HK-2 (cell line): ENCODE measurements at regions not wholly inside any gene's neighbourhood (a gene's known extent, or its start where the extent isn't known, plus 50 kb on each side); places are given as distances from the start of the nearest gene placed in this dataset.

Experiments
- DNase-seq: peaks from one replicate; pipeline ENCODE4 v3.0.0-alpha.2; 2018; ENCODE audit not compliant: unreplicated experiment

DNA sequence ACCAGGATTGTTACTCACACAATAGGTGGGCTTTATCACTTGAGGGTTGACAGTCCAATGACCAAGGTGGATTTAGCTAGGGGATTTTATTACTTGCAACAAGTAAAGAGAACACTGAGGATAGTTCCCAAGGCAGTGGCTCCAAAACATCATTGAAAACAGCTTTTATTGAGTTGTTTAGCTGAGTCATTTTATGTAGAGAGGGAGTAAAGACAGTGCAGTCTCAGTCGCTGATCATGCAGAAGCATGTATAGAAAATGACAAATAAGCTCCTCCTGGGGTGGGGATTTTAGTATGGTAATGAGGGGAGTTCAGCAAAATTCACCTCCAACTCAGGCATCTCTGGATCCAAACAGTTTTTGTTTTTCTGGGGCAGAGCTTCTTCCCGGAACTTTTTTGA lies 163.0 kb upstream of the CCDC179 start:
- no peak for DNase-seq

GRCh38 chr11:23041001-23041503 lies 180.8 kb upstream of the CCDC179 start:
- no peak for DNase-seq

GRCh38 chr11:23058656-23059055 lies 198.4 kb upstream of the CCDC179 start:
- DNase-seq: no peak

- DNase-seq: no peak
These were observed 203.0 kb upstream of the CCDC179 start for GRCh38 chr11:23063276-23063675.

- no peak for DNase-seq
These were observed 218.2 kb upstream of the CCDC179 start for GRCh38 chr11:23078289-23078971.

- DNase-seq: no peak
These were observed 219.1 kb upstream of the CCDC179 start for GRCh38 chr11:23079382-23079813.

- DNase-seq: no peak
These were observed 227.1 kb upstream of the CCDC179 start for GRCh38 chr11:23087407-23087806.

DNA sequence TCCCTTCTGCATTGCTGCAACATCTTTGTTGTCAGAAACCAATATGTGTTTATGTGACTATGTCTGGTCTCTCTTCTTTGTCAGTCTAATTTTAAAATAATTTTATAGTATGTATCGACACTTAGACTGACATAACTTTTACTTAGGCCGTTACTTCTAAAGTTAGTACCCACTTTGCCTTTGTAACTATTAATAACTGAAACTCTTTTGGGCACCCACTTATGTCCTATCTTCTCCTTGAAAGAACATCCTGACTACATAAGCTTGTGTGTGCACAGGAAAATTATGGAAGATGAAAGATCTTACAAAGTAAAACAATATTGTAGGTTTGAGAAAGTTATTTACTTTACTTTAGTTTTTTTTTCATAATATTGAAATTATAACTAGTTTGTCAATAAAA lies 230.4 kb upstream of the CCDC179 start:
- no peak for DNase-seq

- DNase-seq: no peak
These were observed 235.4 kb upstream of the CCDC179 start for GRCh38 chr11:23095650-23096189.

DNA sequence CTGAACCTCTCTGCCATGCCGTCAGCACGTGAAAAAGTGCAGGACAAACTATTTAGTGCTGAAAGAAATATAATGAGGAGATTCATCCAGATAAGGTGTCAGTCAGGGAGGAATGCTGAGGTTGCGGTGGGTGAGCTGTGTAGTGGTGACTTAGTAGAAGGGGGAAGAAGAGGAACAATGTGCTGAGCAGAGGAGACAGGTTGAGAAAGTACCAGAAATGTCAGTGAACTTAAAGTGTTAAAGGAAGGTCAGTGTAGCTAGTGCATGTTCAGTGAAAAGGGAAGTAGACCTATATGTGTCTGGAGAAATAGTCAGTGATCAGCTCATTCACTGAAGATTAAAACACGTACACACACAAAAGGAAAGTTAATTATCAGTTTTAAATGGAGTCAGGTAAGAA lies 237.6 kb upstream of the CCDC179 start:
- DNase-seq: no peak

GRCh38 chr11:23099256-23099655 lies 239.0 kb upstream of the CCDC179 start:
- no peak for DNase-seq

DNA sequence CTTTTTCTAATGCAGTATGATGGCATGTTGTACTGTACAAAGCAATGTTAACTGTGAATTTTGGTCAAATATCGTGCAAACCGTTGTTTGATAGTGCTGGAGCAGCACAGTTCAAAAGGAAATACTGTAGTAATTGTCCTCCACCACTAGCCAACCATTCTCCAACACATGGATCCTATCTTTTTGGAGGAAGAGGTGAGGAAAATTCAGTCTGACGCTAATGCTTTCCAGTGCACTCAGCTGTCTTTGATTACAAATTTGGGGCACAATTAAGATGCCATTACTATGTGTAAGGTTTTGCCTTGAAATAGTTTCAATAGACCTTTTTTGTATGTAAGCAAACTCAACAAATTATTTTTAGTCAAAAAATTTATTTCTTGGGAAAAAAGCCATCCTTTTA lies 240.5 kb upstream of the CCDC179 start:
- no peak for DNase-seq

DNA sequence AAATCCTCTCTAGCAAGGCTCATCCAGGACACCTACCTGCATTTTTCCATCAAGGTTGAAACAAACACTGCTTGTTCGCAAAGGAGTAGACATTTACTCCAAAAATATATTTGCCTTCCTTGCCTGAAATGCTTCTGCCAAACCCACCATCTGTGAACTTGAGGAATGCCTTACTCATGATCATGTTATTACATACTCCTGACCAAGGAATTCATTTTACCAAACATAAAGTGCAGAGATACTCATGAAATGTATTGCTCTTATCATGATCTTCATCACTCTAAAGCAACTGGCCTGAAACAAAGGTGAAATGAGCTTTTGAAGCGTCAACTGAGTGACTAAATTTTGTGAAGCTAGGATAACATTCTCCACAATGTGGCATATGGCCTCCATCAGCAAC lies 243.1 kb upstream of the CCDC179 start:
- no peak for DNase-seq

GRCh38 chr11:23111527-23111926 lies 251.3 kb upstream of the CCDC179 start:
- DNase-seq: no peak

GRCh38 chr11:23112390-23112789 lies 252.1 kb upstream of the CCDC179 start:
- DNase-seq: no peak

DNA sequence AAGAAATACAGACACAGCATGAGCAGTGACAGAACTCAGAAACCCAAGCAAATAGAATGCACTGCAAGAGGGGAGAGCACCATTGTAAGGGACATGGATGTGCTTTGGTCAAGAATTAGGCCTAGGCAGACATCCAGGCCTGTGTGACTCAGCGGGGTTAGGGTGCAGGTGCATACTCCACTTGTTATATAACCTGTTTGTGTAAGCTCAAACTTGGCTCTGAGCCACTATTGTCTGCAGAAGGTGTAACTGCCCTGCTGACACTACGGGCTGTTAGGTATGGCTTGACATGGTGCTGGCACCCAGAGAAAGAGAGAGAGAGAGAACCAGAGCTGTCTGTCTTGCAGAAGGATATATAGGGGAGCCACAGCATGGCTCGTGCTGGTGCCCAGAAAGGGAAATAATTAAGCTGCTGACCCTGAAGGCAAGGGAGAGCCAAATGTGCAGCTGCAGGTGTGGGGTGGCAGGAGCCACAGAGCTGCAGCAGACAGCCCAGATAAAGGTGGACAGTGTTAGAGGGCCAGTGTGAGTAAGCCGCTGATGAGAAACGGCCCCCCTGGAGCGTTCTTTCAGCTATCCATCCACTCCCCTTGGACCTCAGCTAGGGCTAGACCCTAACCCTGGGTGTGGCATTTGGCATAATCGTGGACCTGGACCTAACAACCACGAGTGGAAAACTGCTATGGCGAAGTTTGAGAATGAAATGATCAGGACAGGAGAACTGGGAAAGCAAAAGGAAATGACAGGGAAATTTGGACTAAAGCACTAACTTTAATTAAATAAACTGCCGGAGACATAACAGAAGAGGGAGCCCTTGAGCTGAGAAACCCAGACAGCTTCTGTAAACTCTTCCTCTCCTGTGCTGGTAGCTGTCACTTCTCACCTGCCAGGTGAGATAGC lies 253.0 kb upstream of the CCDC179 start:
- peak; percentile 3 for DNase-seq

GRCh38 chr11:23113887-23114216 lies 253.6 kb upstream of the CCDC179 start:
- DNase-seq: no peak

GRCh38 chr11:23123753-23124152 lies 263.5 kb upstream of the CCDC179 start:
- no peak for DNase-seq

DNA sequence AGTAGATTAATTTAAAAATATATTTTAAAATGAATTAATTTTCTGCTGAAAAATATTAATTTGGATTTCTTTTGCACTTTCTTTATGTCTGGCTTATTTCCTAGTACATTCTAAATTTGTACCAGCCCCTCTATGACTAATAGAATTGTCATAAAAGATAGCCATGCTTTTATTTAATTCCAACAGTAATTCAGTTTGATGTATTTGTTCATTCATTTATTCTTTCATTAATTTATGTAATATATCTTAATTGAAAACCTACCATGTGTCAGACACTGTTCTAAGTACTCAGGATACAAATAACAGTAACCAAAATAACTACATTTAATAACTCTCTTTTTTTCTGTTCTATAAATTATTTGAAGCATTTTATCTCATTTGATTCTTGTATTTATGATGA lies 264.0 kb upstream of the CCDC179 start:
- DNase-seq: no peak

- DNase-seq: no peak
These were observed 264.7 kb upstream of the CCDC179 start for GRCh38 chr11:23124996-23125395.

- no peak for DNase-seq
These were observed 267.4 kb upstream of the CCDC179 start for GRCh38 chr11:23127706-23128105.

DNA sequence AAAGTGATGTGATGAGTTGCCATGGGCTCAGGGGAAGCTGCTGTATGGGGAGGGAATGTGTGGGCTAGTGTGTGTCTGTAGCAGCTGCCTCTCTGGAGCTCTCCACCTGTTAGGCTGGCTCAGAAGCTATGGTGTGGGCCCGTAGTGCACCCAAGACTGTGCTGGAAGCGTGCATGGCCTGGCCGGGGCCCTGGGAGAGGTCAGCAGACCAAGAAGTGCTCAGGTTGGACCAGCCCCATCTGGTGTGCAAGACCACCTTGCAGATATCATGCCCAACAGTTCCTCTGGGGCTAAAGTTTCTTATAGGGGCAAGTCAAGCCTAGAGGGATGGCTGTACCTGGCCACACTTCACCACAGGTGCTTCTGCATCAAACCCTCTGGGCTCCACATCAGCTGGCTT lies 274.4 kb upstream of the CCDC179 start:
- DNase-seq: no peak

DNA sequence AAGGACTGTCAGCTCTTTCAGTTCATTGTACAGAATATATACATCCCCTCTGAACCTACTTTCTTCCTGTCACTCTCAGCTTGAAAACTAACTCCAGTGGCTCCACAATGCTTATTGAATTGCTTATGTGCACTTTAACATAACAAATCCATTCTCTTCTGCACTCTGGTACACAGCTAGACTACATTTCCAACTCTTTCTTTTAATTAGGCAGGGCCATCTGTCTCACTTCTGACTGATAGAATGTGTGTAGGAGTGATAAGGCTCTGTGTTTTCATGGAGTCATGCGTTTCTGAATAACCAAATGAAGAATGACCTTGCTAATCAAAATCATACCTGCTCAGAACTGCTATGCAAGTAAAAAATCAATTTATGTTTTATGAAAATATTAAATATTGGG lies 278.5 kb upstream of the CCDC179 start:
- DNase-seq: no peak
